Brain microvascular endothelial cell (primary cell): ENCODE measurements at regions not wholly inside any gene's neighbourhood (a gene's known extent, or its start where the extent isn't known, plus 50 kb on each side); places are given as distances from the start of the nearest gene placed in this dataset.

Experiments
- DNase-seq: peaks from one replicate; pipeline ENCODE4 v3.0.0-alpha.2; 2020
- H3K27ac ChIP-seq: fragments of 250-450 bp; sonication (Bioruptor Pico); 2 replicates; pipeline ENCODE4 v1.5.1; 2020; ENCODE audit warnings: mild to moderate bottlenecking, moderate library complexity
- H3K27me3 ChIP-seq: fragments of 250-450 bp; sonication (Bioruptor Pico); replicated peaks from 2 replicates; pipeline ENCODE4 v1.5.1; 2020; ENCODE audit warnings: mild to moderate bottlenecking
- H3K36me3 ChIP-seq: fragments of 250-450 bp; sonication (Bioruptor Pico); replicated peaks from 2 replicates; pipeline ENCODE4 v1.5.1; 2020; ENCODE audit warnings: mild to moderate bottlenecking
- H3K4me3 ChIP-seq: 2 replicates; pipeline ENCODE4 v1.5.1; 2011; ENCODE audit warnings: low read depth, mild to moderate bottlenecking, control low read depth, low read length, moderate library complexity
- CTCF ChIP-seq: IDR thresholded peaks from 2 replicates; pipeline ENCODE4 v1.5.1; 2011; ENCODE audit warnings: low read depth, mild to moderate bottlenecking, moderate library complexity, low read length, control low read depth, inconsistent platforms; ENCODE audit errors: missing control alignments
- in situ Hi-C: cut with HindIII; loops from 2 replicates; pipeline ENCODE4 v1.10.0; 2017; ENCODE audit warnings: low sequenced_read_pairs, low pct_ligation_motif_present

DNA sequence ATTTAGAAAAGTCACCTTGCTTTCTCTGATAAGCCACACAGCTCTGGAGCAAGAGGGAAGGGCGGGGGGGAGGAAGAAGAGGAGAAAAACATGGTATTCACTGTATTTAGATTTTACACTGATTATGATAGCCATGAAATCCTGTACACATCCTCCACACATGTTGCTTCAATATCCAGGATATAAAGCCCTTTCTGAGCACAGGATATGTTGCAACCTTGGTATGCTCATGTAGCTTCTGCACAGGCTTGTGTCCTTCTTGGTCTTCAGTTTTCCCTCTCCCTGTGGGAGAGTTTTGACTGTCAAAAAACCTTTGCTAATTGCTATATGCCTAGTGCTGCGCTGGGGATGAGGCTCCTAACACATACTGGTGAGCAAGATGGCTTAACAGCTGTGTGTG lies 61.9 kb upstream of the DAPP1 start:
- no peaks in the 10 kb centered on the region for H3K36me3 ChIP-seq
- no peak overlapping the region for H3K27ac ChIP-seq
- no peaks in the 10 kb centered on the region for H3K27me3 ChIP-seq
- no peak overlapping the region for H3K4me3 ChIP-seq
- no peak for DNase-seq
- TF ChIP-seq CTCF: no peak
- in situ Hi-C loops: no loop called here

DNA sequence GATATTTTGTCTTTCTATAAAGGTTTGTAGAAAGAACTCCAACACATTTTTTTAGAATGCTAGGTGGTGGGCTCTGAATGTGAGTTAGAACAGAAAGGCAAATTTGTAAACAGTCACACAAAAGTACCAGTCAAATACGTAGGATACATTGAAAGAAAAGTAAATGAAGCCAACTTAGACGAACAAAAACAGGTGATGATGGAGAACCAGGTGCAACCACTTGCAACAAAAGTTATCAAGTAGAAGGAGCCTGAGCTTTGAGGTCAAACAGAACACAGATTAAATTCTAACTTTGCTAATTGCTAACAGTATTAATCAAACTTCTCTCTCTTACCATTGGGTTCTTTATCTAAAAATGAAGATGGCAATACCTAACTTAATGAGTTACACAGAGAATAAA lies 62.7 kb upstream of the DAPP1 start:
- TF ChIP-seq CTCF: no peak
- H3K27me3 ChIP-seq: no peaks in the 10 kb centered on the region
- in situ Hi-C loops: no loop called here
- no peak overlapping the region for H3K4me3 ChIP-seq
- H3K27ac ChIP-seq: no peak overlapping the region
- no peak for DNase-seq
- no peaks in the 10 kb centered on the region for H3K36me3 ChIP-seq

DNA sequence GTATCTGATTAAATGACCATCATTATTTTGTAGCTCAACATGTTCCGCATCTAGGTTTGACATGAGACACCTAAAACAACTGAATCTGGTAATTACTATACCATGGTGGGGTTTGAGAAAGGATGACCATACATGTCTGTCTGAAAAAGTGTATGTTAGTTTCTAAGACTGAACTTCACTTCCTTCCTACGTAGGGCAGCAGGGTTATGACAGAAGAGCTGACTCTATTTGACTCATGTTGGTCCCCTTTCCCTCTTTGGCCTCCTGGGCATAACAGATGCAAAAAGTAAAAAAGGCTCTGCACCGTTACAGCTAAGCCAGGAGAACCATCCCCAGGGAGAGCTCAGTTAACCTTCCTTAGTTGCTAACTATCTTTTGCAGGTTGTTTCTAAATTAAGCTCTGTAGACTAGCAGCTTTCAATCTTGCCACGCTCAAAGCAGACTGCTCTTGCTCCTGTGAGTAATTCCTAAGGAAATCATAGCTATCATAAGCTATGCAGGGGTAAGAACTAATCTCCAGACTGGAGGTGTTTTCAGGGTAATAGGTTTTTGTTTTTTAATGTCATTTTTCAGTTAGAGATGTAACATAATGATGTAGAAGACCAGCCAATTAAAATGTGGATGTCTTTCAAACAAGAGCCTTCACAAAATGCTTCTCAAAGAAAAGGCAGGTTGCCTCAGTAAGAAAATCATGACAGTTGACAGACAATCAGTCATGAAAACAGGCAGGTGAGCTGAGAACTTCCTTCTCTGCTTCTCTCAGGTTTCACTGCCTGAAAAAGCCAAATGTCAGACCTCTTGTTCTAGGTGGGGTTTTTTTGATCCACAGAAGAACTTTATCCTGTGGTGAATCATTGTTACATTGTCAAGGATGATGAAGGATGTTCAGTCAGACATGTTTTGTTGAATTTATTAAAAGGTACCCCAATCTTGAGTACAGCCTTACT lies 66.9 kb upstream of the DAPP1 start:
- in situ Hi-C loops: no loop called here
- Histone ChIP-seq H3K27me3 (no peaks in the 10 kb centered on the region), H3K4me3 (no peak overlapping the region), H3K36me3 (no peaks in the 10 kb centered on the region), H3K27ac (no peak overlapping the region)
- TF ChIP-seq CTCF: no peak
- DNase-seq: no peak

GRCh38 chr4:99746443-99746842 lies 70.2 kb upstream of the DAPP1 start:
- H3K27me3 ChIP-seq: no peaks in the 10 kb centered on the region
- in situ Hi-C loops: no loop called here
- DNase-seq: no peak
- H3K36me3 ChIP-seq: no peaks in the 10 kb centered on the region
- H3K4me3 ChIP-seq: no peak overlapping the region
- TF ChIP-seq CTCF: no peak
- no peak overlapping the region for H3K27ac ChIP-seq

DNA sequence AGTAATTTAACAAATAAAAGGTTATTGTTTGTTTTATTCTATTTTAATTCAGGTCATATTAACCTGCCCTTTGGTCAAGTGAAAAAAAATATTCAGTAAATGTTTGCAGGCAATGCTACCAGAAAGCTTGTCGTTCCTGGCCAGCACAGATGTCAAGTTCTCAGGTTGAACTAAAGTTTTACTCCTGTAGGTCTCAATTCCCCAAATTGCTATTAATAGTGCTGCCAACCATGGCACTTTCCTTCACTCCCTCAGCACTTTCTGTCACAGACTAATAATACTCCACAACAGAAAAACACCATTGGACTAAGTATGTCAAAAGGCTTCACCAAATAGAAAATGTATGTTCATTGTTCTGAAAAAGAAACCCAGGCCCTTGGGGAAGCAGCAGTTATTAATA lies 79.2 kb upstream of the C4orf54 start:
- H3K27ac ChIP-seq: no peak overlapping the region
- no peak overlapping the region for H3K4me3 ChIP-seq
- no peak for DNase-seq
- TF ChIP-seq CTCF: no peak
- no peaks in the 10 kb centered on the region for H3K36me3 ChIP-seq
- no peaks in the 10 kb centered on the region for H3K27me3 ChIP-seq
- in situ Hi-C loops: no loop called here
